ENCODE measurements at regions not wholly inside any gene's neighbourhood (a gene's known extent, or its start where the extent isn't known, plus 50 kb on each side); places are given as distances from the start of the nearest gene placed in this dataset.
A peak's percentile ranks its signal among the peaks of the same experiment; 100 is the strongest.
"Not testable (repeated sequence)": the region's sequence is repeated elsewhere in the genome, so short reads cannot be mapped to it uniquely, and the experiment has no call there.

DNA sequence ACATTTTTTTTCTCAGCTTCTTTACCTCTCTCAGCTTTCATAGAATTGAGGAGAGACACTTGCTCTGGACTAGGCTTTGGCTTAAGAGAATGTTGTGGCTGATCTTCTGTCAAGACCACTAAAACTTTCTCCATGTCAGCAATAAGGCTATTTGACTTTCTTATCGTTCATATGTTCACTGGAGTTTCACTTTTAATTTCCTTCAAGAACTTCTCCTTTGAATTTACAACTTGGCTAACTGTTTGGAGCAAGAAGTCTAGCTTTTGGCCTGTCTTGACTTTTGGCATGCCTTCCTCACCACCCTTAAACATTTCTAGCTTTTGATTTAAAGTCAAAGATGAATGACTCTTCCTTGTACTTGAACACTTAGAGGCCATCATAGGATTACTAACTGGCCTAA lies 104.4 kb upstream of the SLC39A10 start:
- Histone ChIP-seq H3K27me3 (no peaks in the 10 kb centered on the region), H3K9me3 (ENCODE audit: low read depth) (no peaks in the 10 kb centered on the region), H3K4me1 (ENCODE audit: low read depth) (no peaks in the 10 kb centered on the region), H3K36me3 (no peaks in the 10 kb centered on the region), H3K27ac (no peak overlapping the region), H3K4me3 (no peak overlapping the region)
- TF ChIP-seq, protein P1, sequence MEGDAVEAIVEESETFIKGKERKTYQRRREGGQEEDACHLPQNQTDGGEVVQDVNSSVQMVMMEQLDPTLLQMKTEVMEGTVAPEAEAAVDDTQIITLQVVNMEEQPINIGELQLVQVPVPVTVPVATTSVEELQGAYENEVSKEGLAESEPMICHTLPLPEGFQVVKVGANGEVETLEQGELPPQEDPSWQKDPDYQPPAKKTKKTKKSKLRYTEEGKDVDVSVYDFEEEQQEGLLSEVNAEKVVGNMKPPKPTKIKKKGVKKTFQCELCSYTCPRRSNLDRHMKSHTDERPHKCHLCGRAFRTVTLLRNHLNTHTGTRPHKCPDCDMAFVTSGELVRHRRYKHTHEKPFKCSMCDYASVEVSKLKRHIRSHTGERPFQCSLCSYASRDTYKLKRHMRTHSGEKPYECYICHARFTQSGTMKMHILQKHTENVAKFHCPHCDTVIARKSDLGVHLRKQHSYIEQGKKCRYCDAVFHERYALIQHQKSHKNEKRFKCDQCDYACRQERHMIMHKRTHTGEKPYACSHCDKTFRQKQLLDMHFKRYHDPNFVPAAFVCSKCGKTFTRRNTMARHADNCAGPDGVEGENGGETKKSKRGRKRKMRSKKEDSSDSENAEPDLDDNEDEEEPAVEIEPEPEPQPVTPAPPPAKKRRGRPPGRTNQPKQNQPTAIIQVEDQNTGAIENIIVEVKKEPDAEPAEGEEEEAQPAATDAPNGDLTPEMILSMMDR (IDR thresholded peaks at IDR 0.05; ENCODE audit: low read depth, low read length) = no peak
- DNase-seq (ENCODE audit: low read depth in 1 of 2, low spot score in 1 of 2) = no peak

DNA sequence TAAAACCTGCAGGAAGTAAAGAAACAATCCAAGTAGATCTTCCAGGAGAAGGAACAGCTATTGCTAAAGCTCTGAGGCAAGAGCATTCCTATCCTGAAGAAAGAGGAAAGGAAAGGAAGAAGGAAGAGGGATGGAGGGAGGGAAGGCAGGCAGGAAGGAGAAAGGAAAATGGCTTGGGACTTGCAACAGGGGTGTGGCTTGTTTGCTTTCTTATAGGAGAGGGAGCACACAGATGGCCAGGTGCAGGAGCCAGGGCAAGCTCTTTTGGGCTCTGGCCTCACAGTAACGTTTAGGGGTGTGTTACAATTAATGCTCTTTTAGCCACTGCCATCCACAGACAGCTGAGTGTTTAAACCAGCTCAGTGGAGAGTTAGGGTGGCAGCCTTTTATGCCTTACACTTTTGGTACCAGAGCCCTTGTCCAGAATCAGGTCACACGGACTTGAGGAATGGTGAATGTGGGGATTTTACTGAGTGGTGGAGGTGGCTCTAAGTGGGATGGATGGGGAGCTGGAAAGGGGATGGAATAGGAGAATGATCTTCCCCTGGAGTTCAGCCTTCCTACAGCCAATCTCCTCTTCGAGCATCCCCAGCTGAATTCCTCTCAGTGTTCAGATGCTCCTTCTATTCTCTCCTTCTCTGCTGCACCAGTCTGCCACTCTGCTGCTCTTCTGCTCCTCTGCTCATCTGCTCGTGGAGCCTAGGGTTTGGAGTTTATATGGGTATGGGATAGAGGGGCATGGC lies 108.7 kb upstream of the SLC39A10 start:
- TF ChIP-seq, protein P1 (IDR thresholded peaks at IDR 0.05; ENCODE audit: low read depth, low read length) = no peak
- Histone ChIP-seq H3K27me3 (no peaks in the 10 kb centered on the region), H3K9me3 (ENCODE audit: low read depth) (no peaks in the 10 kb centered on the region)

DNA sequence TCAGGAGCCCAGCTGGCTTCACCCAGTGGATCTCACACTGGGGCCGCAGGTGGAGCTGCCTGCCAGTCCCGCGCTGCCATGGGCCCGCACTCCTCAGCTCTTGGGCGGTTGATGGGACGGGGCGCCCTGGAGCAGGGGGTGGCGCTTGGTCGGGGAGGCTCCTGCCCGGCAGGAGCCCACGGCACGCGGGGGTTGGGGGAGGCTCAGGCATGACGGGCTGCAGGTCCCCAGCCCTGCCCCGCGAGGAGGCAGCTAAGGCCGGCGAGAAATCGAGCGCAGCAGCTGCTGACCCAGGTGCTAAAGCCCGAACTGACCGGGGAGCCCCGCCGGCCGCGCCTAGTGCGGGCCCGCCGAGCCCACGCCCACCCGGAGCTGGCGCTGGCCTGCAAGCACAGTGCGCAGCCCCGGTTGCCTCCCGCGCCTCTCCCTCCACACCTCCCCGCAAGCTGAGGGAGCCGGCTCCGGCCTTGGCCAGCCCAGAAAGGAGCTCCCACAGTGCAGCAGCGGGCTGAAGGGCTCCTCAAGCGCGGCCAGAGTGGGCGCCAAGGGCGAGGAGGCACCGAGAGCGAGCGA lies 109.7 kb upstream of the SLC39A10 start:
- not testable (repeated sequence) for H3K4me1 ChIP-seq (ENCODE audit: low read depth)

More for the DNA sequence above, 108.7 kb upstream of the SLC39A10 start:
- no peak for DNase-seq (ENCODE audit: low read depth in 1 of 2, low spot score in 1 of 2)
- Histone ChIP-seq H3K4me3 (no peak overlapping the region), H3K4me1 (ENCODE audit: low read depth) (no peaks in the 10 kb centered on the region), H3K36me3 (no peaks in the 10 kb centered on the region), H3K27ac (no peak overlapping the region)

DNA sequence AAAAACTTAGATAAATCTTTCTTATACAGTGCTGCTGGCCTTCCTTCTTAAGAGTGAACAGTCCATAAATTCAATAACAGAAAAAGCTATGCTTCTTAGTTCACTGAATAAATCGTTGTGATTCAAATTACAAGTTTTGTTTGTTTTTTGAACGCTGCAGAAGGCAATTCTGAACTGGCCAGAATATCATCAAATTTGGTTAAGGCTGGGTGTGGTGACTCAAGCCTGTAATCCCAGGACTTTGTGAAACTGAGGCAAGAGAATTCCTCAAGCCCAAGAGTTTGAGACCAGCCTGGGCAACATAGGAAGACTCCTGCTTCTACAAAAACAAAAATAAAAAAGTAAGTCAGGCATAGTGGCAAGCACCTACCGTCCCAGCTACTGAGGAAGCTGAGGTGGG lies 111.2 kb upstream of the SLC39A10 start:
- Histone ChIP-seq H3K27ac (no peak overlapping the region), H3K36me3 (no peaks in the 10 kb centered on the region), H3K4me3 (no peak overlapping the region), H3K27me3 (no peaks in the 10 kb centered on the region), H3K9me3 (ENCODE audit: low read depth) (no peaks in the 10 kb centered on the region), H3K4me1 (ENCODE audit: low read depth) (no peaks in the 10 kb centered on the region)
- no peak for DNase-seq (ENCODE audit: low read depth in 1 of 2, low spot score in 1 of 2)
- TF ChIP-seq, protein P1 (IDR thresholded peaks at IDR 0.05; ENCODE audit: low read depth, low read length) = no peak

More for the DNA sequence above, 109.7 kb upstream of the SLC39A10 start:
- not testable (repeated sequence) for H3K36me3 ChIP-seq; H3K4me3 ChIP-seq; DNase-seq (ENCODE audit: low read depth in 1 of 2, low spot score in 1 of 2); H3K9me3 ChIP-seq (ENCODE audit: low read depth); H3K27ac ChIP-seq; H3K27me3 ChIP-seq

DNA sequence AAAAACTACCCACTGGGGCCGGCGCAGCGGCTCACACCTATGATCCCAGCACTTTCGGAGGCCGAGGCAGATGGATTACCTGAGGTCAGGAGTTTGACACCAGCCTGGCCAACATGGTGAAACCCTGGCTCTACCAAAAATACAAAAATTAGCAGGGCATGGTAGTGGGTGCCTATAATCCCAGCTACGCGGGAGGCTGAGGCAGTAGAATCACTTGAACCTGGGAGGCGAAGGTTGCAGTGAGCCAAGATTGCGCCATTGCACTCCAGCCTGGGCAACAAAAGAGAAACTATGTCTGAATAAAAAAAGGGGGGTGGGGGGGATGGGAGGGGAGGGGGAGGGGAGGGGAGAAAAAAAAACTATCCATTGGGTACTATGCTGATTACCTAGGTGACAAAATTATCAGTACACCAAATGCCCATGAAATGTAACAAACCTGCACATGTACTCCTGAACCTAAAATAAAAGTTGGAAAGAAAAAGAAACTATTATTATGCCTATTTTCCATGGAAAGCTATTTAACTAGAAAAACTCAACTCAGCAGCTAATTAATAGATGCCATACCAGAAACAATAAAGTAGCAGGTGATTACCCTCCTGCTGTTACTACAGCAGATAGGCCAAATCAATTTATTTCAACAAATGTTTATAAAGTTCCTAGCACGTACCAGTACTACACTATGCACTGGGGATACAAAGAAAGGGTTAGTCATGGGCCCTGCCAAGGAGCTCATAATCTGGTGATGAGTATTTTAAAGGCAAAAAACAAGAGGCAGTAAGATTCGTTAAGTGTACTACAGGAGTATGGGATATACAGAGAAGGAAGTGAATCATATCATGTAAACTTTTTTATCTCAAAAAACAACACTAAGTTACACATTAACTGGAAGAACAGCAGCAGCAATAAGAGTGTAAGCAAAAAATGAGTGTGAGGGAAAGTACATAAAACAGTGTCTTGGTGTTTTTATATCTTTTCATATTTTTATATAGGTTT lies 112.8 kb upstream of the SLC39A10 start:
- TF ChIP-seq, protein P1 (IDR thresholded peaks at IDR 0.05; ENCODE audit: low read depth, low read length) = no peak
- Histone ChIP-seq H3K36me3 (no peaks in the 10 kb centered on the region), H3K27me3 (no peaks in the 10 kb centered on the region), H3K4me3 (no peak overlapping the region), H3K4me1 (ENCODE audit: low read depth) (no peaks in the 10 kb centered on the region), H3K27ac (no peak overlapping the region), H3K9me3 (ENCODE audit: low read depth) (no peaks in the 10 kb centered on the region)
- DNase-seq (ENCODE audit: low read depth in 1 of 2, low spot score in 1 of 2) = peak in 1 of 2 donors; percentile 69
